ENCODE measurements at regions not wholly inside any gene's neighbourhood (a gene's known extent, or its start where the extent isn't known, plus 50 kb on each side); places are given as distances from the start of the nearest gene placed in this dataset.

GRCh38 chr1:106978477-106979322, 77.8 kb upstream of the PRMT6 start:
- no peak for TF ChIP-seq EZH2 (IDR thresholded peaks at IDR 0.05; ENCODE audit: low read depth)
- TF ChIP-seq CTCF (conservative IDR thresholded peaks at IDR 0.05) = no peak

Data from PC-9 (cell line).